ENCODE measurements at regions not wholly inside any gene's neighbourhood (a gene's known extent, or its start where the extent isn't known, plus 50 kb on each side); places are given as distances from the start of the nearest gene placed in this dataset.

DNA sequence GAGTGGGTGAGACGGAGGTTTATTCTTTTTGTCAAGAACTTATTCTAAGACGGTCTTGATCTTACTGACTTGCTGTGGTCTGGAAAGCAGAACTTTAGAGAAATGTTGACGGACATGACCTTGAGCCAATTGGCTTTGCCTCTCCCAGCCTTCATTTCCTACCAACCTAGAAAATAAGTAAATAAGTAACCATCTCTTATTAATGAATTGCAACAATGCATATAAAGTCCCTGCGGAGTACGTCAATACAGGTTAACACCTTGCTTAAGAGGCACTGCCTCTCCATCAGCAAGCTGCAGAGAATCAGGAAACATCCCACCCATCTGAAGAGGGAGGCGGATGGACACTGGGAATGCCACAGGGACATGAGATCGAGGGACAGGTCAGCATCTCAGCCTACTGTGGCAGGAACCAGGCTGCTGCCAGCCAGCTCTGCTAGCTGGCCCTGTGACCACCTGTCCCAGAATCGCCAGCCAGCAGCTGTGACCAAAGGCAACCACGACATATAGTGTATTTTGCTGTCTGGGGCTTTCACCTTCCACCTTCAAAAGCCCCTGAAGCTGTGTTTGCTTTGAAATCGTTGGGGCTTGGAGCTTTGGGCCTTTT lies 208.3 kb downstream of the BCL11B start:
- TF ChIP-seq, protein P1, sequence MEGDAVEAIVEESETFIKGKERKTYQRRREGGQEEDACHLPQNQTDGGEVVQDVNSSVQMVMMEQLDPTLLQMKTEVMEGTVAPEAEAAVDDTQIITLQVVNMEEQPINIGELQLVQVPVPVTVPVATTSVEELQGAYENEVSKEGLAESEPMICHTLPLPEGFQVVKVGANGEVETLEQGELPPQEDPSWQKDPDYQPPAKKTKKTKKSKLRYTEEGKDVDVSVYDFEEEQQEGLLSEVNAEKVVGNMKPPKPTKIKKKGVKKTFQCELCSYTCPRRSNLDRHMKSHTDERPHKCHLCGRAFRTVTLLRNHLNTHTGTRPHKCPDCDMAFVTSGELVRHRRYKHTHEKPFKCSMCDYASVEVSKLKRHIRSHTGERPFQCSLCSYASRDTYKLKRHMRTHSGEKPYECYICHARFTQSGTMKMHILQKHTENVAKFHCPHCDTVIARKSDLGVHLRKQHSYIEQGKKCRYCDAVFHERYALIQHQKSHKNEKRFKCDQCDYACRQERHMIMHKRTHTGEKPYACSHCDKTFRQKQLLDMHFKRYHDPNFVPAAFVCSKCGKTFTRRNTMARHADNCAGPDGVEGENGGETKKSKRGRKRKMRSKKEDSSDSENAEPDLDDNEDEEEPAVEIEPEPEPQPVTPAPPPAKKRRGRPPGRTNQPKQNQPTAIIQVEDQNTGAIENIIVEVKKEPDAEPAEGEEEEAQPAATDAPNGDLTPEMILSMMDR (IDR thresholded peaks at IDR 0.05), result no peak
- TF ChIP-seq POLR2AphosphoS5 (IDR thresholded peaks at IDR 0.05), result no peak
- TF ChIP-seq POLR2A (IDR thresholded peaks at IDR 0.05), result no peak

All from prostate gland (tissue), 2 donors.